ENCODE measurements at regions not wholly inside any gene's neighbourhood (a gene's known extent, or its start where the extent isn't known, plus 50 kb on each side); places are given as distances from the start of the nearest gene placed in this dataset.

GRCh38 chr5:62954578-62954977 lies 376.0 kb downstream of the LRRC70 start:
- DNase-seq, result no peak
- Histone ChIP-seq H3K4me3 (ENCODE audit: low read depth, low read length) (no peak overlapping the region), H3K4me1 (no peaks in the 10 kb centered on the region), H3K27me3 (replicated peaks; ENCODE audit: control insufficient read depth, insufficient read depth, low read length) (no peaks in the 10 kb centered on the region), H3K9me3 (peaks cover 2% of the 10 kb centered on the region; the same call in 1 of the 2 replicates), H3K36me3 (ENCODE audit: control insufficient read depth, insufficient read depth, low read length) (no peaks in the 10 kb centered on the region)
- POLR2A ChIA-PET, result no interaction called here
- BruUV-seq (replicated peaks), result no TSS peak
- H3K27me3 Mint-ChIP-seq (ENCODE audit: insufficient read depth, unreplicated experiment), result no peaks in the 10 kb centered on the region
- H3K27ac Mint-ChIP-seq (ENCODE audit: unreplicated experiment), result no peak overlapping the region
- H3K4me1 Mint-ChIP-seq (ENCODE audit: low read depth, unreplicated experiment), result no peaks in the 10 kb centered on the region
- H3K36me3 Mint-ChIP-seq (ENCODE audit: insufficient read depth, unreplicated experiment), result no peaks in the 10 kb centered on the region
- TF ChIP-seq, protein P1, sequence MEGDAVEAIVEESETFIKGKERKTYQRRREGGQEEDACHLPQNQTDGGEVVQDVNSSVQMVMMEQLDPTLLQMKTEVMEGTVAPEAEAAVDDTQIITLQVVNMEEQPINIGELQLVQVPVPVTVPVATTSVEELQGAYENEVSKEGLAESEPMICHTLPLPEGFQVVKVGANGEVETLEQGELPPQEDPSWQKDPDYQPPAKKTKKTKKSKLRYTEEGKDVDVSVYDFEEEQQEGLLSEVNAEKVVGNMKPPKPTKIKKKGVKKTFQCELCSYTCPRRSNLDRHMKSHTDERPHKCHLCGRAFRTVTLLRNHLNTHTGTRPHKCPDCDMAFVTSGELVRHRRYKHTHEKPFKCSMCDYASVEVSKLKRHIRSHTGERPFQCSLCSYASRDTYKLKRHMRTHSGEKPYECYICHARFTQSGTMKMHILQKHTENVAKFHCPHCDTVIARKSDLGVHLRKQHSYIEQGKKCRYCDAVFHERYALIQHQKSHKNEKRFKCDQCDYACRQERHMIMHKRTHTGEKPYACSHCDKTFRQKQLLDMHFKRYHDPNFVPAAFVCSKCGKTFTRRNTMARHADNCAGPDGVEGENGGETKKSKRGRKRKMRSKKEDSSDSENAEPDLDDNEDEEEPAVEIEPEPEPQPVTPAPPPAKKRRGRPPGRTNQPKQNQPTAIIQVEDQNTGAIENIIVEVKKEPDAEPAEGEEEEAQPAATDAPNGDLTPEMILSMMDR (IDR thresholded peaks at IDR 0.05; ENCODE audit: insufficient read depth in 1 of 2, low read depth in 1 of 2, low read length in 1 of 2, severe bottlenecking in 1 of 2, unreplicated experiment in 1 of 2), result no peak
- peaks cover 18% of the 10 kb centered on the region for H3K9me3 Mint-ChIP-seq (ENCODE audit: unreplicated experiment)
- no peak overlapping the region for H3K4me3 Mint-ChIP-seq (ENCODE audit: unreplicated experiment)
- CTCF ChIA-PET, result no interaction called here
- intact Hi-C loops (cut with micrococcal nuclease; ENCODE audit: unreplicated experiment), result no loop called here

DNA sequence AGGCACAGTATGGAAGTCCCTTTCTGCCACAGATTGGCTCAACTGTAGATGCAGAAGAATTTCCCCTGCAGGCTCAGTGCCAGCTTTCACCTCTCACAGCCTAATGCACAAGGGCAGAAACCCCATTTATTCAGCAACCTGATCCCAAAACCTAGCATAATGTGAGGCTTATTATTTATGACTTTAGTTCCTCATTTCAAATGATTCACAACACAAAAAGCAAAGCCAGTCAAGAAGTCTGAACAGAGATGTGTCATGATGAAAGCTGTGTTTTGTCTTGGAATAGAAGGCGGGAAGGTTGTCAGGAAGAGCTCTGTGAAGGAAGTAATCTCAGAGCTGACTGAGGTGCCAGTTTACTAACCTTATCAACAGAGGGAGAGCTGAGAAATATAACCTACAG lies 369.7 kb downstream of the LRRC70 start:
- Histone ChIP-seq H3K36me3 (ENCODE audit: control insufficient read depth, insufficient read depth, low read length) (no peaks in the 10 kb centered on the region), H3K4me1 (peaks cover 6% of the 10 kb centered on the region; the same call in 1 of the 2 replicates), H3K27me3 (replicated peaks; ENCODE audit: control insufficient read depth, insufficient read depth, low read length) (no peaks in the 10 kb centered on the region), H3K9me3 (no peaks in the 10 kb centered on the region), H3K4me3 (ENCODE audit: low read depth, low read length) (no peak overlapping the region)
- TF ChIP-seq, protein P1 (IDR thresholded peaks at IDR 0.05; ENCODE audit: insufficient read depth in 1 of 2, low read depth in 1 of 2, low read length in 1 of 2, severe bottlenecking in 1 of 2, unreplicated experiment in 1 of 2), result no peak
- H3K4me3 Mint-ChIP-seq (ENCODE audit: unreplicated experiment), result no peak overlapping the region
- no peak overlapping the region for H3K27ac Mint-ChIP-seq (ENCODE audit: unreplicated experiment)
- no peaks in the 10 kb centered on the region for H3K27me3 Mint-ChIP-seq (ENCODE audit: insufficient read depth, unreplicated experiment)
- ChIA-PET POLR2A (no interaction called here), CTCF (no interaction called here)
- intact Hi-C loops (cut with micrococcal nuclease; ENCODE audit: unreplicated experiment), result no loop called here
- DNase-seq, result no peak
- no peaks in the 10 kb centered on the region for H3K4me1 Mint-ChIP-seq (ENCODE audit: low read depth, unreplicated experiment)
- BruUV-seq (replicated peaks), result no TSS peak
- no peaks in the 10 kb centered on the region for H3K36me3 Mint-ChIP-seq (ENCODE audit: insufficient read depth, unreplicated experiment)
- H3K9me3 Mint-ChIP-seq (ENCODE audit: unreplicated experiment), result peaks cover 22% of the 10 kb centered on the region

GRCh38 chr5:62942384-62942783 lies 363.8 kb downstream of the LRRC70 start:
- Mint-ChIP-seq H3K4me3 (ENCODE audit: unreplicated experiment) (no peak overlapping the region), H3K9me3 (ENCODE audit: unreplicated experiment) (peaks cover 29% of the 10 kb centered on the region), H3K36me3 (ENCODE audit: insufficient read depth, unreplicated experiment) (peaks cover 12% of the 10 kb centered on the region), H3K27ac (ENCODE audit: unreplicated experiment) (no peak overlapping the region), H3K4me1 (ENCODE audit: low read depth, unreplicated experiment) (peaks cover 26% of the 10 kb centered on the region), H3K27me3 (ENCODE audit: insufficient read depth, unreplicated experiment) (no peaks in the 10 kb centered on the region)
- no peak for DNase-seq
- peaks cover 27% of the 10 kb centered on the region for H3K4me1 ChIP-seq
- TF ChIP-seq, protein P1 (IDR thresholded peaks at IDR 0.05; ENCODE audit: insufficient read depth in 1 of 2, low read depth in 1 of 2, low read length in 1 of 2, severe bottlenecking in 1 of 2, unreplicated experiment in 1 of 2), result no peak
- intact Hi-C loops (cut with micrococcal nuclease; ENCODE audit: unreplicated experiment), result no loop called here
- ChIA-PET CTCF (no interaction called here), POLR2A (no interaction called here)
- no TSS peak for BruUV-seq (replicated peaks)
- H3K27me3 ChIP-seq (replicated peaks; ENCODE audit: control insufficient read depth, insufficient read depth, low read length), result no peaks in the 10 kb centered on the region
- no peaks in the 10 kb centered on the region for H3K36me3 ChIP-seq (ENCODE audit: control insufficient read depth, insufficient read depth, low read length)
- no peak overlapping the region for H3K4me3 ChIP-seq (ENCODE audit: low read depth, low read length)
- peaks cover 10% of the 10 kb centered on the region; the same call in 1 of the 2 replicates for H3K9me3 ChIP-seq
